ENCODE measurements at regions not wholly inside any gene's neighbourhood (a gene's known extent, or its start where the extent isn't known, plus 50 kb on each side); places are given as distances from the start of the nearest gene placed in this dataset.
A peak's percentile ranks its signal among the peaks of the same experiment; 100 is the strongest.

DNA sequence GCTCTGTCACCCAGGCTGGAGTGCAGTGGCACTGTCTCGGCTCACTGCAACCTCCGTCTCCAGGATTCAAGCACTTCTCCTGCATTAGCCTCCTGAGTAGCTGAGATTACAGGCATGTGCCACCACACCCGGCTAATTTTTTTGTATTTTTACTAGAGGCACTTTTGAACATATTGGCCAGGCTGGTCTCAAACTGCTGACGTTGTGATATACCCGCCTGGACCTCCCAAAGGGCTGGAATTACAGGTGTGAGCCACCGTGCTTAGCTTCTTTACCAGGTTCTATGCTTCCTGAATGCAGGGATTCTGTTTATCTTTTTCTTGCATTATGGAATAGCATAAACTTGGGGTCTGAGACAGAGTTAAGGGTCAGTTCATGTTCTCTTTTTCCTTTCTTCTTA, 317.9 kb upstream of the RBFOX1 start:
- DNase-seq (ENCODE audit: low read depth): no peak

DNA sequence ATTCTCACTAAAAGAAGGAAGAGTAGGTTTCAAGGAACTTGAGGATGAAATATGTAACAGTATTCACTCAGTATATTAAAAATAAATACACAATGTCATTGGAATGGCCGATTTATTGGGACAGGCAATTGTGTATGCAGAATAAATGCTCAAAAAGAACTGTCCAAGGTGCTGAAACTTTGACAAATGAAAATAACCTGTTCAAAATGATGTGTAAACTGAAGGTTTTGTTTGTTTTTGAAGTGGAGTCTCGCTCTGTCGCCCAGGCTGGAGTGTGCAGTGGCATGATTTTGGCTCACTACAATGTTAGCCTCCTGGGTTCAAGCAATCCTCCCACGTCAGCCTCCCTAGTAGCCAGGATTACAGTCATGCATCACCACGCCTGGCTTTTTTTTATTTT, 318.7 kb upstream of the RBFOX1 start:
- DNase-seq (ENCODE audit: low read depth): peak; percentile 4

DNA sequence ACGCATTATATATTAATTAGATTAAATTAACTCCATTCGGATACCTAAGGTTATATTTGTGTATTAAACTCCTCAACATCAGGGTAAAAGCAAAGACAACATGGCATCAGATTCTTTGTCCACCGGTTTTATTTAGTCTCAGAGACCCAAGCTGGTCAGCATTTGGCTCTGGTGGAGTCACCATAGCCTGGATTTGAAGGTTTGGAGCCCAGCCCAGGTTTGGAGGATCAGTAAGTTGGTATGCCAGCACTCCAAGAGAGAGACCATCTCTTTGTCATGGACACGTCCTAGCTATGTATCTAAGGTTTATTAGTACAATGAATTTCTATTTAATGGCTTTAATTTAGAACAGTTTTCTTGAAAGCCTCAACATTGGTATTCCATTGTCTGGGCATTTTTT, 328.4 kb upstream of the RBFOX1 start:
- no peak for DNase-seq (ENCODE audit: low read depth)

DNA sequence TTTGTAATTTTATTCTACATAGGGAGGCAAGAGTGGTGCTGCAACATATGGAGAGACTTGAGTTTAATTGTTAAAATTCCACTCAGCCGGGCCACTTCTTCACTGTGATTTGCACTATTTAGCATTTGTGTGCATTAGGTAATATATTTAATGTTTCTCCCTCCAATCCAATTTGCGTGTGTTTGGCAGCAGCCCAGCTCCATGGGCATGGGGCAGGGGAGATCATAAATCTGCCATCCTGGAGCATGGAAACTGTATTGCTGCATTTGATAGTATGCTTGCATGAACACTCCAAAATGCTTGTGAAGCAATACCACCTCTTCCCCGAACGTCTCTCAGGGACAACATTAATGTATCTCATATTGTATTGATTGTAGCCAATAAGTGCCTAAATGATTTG, 339.1 kb upstream of the RBFOX1 start:
- DNase-seq (ENCODE audit: low read depth): no peak

DNA sequence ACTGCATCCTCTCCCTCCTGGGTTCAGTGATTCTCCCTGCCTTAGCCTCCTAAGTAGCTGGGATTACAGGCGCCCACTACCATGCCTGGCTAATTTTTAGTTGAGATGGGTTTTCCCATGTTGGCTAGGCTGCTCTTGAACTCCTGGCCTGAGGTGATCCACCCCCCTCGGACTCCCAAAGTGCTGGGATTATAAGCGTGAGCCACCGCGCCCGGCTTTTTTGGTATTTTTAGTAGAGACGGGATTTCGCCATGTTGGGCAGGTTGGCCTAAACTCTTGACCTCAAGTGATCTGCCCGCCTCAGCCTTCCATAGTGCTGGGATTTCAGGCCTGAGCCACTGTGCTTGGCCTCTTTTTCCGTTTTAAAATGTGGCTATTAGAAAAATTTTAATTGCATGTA, 343.8 kb upstream of the RBFOX1 start:
- DNase-seq (ENCODE audit: low read depth): no peak

DNA sequence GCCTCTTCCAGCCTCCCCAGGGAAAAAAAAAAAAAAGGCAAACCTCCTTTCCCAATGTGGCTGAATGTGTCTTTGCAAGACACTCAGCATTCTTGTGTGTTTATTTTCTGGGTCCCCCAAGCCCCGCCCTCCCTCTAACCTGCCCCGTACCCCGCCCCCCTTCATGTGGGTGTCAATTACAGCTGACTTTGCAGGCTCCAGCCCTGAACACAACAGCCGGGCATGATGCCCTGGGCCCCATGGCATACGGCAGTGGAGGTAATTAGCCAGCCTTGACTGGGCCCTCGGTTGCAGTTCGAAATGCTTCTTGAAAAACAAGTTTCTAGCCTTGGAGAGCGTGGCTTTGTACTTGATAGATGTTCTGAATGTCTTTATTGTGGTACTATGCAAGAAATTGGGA, 354.7 kb upstream of the RBFOX1 start:
- DNase-seq (ENCODE audit: low read depth): no peak

DNA sequence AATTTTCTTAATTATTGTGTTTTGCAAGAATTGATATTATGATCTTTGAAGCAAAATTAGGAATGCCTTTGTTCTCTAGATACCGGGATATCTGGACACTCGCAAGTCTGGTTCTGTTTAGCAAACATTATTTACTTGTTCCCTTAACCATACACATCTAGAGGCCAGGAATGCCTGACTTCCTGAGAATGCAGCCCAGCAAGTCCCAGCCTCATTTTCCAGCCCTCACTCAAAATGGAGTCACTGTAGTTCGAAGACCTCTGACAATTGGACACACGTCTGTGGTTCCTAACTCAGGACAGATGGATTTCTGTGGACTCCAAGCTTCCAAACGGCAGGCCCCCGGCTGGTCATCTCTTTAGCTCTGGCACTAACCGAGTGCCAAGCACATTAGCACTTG, 355.4 kb upstream of the RBFOX1 start:
- DNase-seq (ENCODE audit: low read depth): no peak

DNA sequence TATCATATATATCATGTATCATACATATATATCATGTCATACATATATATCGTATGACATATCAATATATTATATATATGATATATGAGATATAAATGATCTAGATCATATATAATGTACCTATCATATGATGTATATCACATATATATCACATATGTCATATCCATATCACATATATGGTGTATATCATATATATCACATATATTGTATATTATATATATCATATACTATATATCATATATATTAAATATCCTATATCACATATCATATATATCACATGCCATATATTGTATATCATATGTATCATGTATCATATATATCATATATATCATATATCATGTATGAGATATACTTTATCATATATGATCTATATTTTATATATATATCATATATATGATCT, 355.9 kb upstream of the RBFOX1 start:
- DNase-seq (ENCODE audit: low read depth): no peak

DNA sequence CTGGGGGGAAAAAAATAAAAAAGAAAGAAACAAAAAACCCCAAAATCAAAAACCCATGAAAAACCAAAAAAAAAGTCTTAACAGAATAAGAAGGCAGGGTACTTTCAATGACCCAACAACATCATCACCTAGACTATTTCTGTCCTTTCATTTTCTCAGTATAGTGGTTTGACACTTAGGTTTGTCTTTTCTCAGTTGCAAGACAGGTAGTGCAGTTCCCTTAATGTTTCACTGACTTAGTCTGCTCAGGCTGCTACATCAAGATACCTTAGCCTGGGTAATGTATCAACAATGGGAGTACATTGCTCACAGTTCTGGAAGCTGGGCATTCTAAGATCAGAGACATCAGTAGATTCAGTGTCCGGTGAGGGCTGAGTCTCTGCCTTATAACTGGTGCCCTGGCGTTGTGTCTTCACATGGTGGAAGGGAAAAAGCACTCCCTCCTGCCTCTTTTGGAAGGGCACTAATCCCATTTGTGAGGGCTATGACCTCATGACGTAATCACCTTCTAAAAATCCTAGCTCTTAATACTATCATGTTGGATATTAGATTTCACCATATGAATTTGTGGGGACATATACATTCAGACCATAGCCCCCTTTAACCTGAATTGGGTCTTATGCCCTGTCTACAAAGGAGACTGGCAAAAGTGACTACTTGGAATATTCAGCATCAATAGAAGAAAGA, 362.3 kb upstream of the RBFOX1 start:
- DNase-seq (ENCODE audit: low read depth): no peak

DNA sequence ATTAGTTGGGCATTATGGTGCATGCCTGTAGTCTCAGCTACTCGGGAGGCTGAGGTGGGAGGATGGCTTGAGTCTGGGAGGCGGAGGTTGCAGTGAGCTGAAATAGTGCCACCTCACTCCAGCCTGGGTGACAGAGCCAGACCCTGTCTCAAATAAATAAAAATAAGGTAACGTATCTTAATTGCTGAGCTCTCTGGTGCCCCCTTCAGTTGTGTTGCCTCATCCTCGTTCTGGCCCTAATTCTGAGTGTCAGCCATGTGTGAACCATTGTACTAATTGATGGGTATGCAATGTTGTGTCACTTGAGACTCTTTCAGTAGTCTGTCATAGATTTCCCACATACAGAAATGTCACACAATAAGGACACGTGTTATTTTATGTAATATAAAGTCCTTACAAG, 363.1 kb upstream of the RBFOX1 start:
- DNase-seq (ENCODE audit: low read depth): no peak

DNA sequence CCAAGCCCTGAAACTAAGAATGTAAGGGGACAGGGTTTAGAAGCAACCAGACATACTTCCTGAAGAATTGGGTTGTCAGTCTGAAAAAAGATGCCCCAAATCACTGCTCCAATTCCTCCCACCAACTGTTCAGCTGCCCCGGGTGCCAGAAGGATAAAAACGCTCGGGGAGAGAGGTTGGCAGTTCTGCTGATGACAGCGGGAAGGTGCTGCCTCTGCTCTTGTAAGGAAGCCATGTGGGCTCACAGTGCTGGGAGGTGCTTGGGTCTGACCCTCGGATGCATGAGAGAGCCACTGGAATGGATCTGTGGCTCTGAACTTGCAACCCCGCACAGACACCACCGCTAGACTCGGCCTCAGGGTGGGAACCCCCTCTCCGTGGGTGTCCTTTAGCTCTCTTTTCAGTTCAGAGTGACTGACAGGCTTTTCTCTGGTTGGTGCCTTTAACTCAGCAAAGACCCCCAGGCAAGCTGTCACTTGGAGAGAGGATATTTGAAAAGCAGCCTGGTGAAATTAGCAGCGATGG, 364.8 kb upstream of the RBFOX1 start:
- DNase-seq (ENCODE audit: low read depth): no peak

DNA sequence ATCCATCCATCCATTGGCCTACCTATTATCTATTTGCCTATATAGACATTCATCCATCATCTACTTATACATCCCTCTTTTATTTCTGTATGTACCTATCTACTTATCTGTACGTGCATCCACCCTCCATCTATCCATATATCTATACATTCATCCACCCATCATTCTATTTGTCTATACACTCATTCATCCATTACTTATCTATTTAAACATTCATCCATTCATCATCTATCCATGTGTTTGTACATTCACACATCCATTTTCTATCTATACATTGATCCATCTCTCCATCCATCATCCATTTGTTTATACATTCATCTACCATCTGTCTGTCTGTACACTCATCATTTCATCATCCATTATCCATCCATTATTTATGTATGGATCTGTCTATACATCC, 365.7 kb upstream of the RBFOX1 start:
- no peak for DNase-seq (ENCODE audit: low read depth)

DNA sequence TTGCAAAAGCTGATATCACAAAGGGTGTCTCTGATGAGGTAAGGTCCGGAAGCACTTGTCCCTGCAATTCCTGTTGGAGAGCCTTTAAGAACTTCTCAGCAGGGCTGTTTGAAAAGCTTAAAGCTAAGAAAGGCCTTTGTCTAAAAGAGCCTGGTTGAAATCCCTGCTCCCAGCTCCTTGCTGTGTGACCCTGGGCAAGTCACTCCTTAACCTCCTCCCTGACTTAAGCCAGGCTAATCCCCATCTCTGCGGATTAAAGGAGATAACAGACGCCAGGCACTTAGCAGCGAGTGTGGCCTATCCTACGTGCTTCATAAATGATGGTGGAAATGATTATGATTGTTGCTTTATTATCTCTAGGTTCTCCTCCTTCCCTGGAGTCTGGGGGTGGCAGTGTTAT, 368.0 kb upstream of the RBFOX1 start:
- no peak for DNase-seq (ENCODE audit: low read depth)

DNA sequence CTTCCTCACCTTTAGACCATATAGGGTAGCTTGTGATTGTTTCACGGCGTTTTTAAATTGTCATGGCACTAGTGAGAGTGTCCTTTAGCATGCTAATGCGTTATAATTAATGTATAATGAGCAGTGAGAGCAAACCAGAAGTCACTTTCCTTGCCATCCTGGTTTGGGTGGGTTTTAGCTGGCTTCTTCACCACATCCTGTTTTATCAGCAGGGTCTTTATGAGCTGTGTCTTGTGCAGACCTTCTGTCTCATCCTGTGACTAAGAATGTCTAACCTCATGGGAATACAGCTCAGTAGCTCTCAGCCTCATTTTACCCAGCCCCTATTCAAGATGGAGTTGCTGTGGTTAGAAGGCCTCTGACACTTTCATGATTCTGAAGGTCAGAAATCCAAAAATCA, 370.9 kb upstream of the RBFOX1 start:
- DNase-seq (ENCODE audit: low read depth): no peak

DNA sequence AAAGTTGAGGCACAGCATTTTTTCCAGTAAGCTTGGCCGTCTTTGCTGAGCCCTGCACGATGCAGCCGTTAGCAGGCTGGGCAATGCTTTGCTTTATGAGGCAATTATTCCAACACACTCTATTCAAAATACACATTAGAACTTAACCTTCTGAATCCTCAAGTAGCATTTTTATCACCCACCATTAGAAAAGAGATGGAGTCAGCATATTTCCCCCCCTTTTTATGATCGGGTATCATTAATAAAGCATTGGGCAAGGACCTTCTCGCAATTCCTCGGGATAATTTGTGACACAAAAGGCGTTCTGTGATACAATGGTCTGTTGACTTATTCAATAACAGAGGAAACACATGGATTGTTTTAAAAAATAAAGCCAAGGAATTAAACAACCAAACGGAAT, 374.5 kb upstream of the RBFOX1 start:
- no peak for DNase-seq (ENCODE audit: low read depth)

DNA sequence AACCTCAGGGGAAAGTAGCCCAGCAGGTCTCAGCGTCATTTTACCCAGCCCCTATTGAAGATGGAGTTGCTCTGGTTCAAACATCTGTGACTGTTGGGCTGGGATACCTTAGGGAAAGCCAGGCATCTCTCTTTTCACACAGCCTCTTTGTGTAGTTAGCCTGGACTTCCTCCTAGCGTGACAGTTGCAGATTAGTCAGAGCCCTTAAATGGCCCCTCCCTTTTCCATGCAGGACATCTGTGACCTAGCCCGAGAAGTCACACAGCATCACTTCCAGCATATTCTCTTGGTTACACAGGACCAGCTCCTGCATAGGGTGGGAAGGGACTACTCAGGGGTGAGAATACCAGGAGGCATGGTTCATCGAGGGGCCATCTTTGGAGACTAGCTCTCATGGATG, 375.0 kb upstream of the RBFOX1 start:
- no peak for DNase-seq (ENCODE audit: low read depth)

DNA sequence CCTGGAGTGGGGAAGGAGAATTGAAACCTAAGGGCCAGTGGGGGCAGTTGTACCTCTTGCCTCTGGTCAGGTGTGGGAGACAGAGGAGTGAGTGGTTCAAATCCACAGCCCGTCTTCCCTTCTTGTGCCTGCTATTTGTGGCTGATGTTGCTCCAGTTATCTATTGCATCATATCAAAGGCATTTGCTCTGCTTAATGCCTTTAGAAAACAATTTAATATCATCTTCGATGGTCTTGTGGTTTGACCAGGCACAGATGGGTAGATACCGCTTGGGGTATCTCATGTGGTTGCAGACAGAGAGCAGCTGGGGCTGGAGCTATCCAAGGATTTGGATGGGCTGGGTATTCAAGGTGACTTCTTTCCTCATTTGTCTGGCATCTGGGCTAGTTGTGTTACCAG, 376.1 kb upstream of the RBFOX1 start:
- no peak for DNase-seq (ENCODE audit: low read depth)

DNA sequence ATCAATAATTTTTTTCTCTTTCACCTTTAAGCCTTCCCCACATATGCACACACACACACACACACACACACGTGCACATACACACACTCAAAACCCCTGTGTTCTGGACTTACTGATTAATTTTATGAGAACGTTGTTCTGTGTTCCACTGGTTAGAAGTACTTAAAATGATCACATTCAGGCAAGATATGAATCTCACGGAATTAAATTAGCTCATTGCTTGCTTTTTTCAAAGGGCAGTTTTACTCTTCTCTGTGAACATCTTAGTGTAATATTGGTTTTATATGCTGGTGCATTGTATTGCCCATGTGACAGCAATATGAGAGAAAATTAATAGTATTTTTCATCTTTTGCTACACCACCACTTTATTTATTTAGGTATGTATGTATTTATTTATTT, 377.3 kb upstream of the RBFOX1 start:
- DNase-seq (ENCODE audit: low read depth): no peak

DNA sequence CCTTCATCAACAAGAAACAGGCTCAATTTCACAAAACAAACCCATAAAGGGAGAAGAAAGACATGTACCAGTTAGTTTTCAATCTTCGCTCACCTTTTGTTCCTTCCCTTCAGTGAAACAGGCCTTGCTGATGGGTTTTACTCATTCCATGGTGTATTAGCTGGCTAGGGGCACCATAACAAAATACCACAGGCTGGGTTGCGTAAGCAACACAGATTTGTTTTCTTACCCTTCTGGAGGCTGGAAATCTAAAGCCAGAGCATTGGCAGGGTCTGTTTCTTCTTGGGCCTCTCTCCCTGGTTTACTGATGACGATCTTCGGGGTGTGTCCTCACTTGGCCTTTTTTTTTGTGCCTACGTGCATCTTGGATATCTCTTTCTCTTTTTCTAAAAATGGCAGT, 383.4 kb upstream of the RBFOX1 start:
- DNase-seq (ENCODE audit: low read depth): no peak

DNA sequence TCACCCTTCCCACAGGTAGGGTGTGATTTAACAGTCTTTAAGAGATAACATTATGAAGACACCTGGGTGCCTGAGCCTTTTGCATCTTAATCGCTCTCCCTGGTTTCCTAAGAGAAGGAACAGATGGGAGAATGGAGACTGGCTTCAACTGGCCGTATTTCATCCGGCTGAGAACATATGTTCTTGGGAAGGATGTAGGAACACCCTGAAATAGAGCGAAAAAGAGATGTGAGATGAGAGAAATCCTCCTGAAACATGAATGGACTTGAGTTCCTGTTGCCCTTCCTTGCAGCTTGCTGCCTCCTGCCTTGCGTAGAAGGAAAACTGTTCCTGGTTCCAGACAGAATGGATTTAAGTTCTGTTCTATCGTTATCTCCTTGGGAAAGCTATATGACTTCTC, 385.4 kb upstream of the RBFOX1 start:
- DNase-seq (ENCODE audit: low read depth): no peak

DNA sequence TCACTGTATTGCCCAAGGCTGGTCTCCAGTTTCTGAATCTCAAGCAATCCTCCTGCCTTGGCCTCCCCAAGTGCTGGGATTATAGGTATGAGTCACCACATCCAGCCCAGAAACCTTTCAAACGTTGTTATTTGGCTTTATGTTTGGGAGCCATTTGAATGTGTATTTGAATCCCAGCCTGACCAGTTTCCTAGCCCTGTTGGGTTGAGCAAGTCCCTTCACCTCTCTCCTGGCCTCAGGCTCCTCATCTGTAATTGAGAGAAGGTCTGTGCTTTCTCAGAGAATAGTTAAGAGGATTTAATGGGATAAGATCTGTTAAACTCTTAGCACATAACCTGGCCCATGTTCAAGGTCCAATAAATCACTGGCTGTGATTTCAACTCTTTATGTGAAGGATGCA, 385.8 kb upstream of the RBFOX1 start:
- DNase-seq (ENCODE audit: low read depth): no peak

DNA sequence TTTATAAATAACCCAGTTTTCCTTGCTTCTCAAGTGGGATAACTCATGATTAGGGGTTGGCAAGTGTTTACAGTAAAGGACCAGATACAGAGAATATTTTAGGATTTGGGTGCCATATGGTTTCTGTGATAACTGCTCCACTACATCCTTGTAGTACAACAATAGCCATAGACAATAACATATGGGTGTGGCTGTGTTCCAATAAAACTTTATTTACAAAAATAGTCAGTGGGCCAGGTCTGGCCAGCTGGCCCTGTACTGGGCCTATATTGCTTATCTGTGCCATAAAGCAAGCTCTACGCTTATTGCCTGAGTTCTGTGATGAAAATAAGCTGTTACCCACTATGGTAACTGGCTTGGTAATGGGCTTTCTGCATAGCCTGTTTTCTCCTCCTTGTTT, 386.5 kb upstream of the RBFOX1 start:
- no peak for DNase-seq (ENCODE audit: low read depth)

DNA sequence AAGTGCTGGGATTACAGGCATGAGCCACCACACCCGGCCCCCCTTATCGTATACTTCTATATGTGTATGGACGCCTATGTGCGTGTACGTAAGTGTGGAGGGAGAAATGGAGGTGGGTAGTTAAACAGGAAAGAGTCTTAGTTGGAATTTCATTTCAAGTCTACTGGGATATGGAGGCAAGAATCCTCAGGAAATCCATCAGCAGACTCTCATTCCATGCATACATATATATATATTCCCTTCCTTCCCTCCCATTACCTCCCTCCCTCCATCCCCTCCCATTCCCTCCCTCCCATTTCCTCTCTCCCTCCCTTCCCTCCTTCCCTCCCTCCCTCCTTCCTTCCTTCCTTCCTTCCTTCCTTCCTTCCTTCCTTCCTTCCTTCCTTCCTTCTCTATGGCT, 391.7 kb upstream of the RBFOX1 start:
- DNase-seq (ENCODE audit: low read depth): no peak

DNA sequence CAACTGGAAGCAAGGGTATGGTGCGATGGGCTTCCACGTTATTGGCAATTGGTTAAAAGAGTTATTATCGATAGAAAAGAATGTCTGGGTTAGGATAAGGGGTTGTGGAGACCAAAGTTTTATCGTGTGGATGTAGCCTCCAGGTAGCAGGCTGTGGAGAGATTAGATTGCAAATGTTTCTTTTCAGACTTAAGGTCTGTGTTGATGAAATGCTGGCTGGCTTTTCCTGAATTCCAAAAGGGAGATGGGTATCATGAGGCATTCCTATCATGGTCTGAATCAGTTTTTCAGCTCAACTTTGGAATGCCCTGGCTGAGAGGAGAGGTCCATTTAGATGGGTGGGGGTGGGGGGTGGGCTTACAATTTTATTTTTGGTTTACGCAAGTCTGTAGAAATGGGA, 395.0 kb upstream of the RBFOX1 start:
- DNase-seq (ENCODE audit: low read depth): no peak

Measured in iris pigment epithelial cell (primary cell).